Stimulated activated CD8-positive, alpha-beta memory T cell treated with anti-CD3 and anti-CD28 coated beads, Interleukin-4, amount 100 ng/mL, for 4 hours (primary cell): ENCODE measurements at regions not wholly inside any gene's neighbourhood (a gene's known extent, or its start where the extent isn't known, plus 50 kb on each side); places are given as distances from the start of the nearest gene placed in this dataset.

ENCODE experiments used
- DNase-seq, 2 donors: peaks; one replicate each; pipeline ENCODE4 v3.0.0-alpha.2; 2020; ENCODE audit warnings: low read depth in 2 of 2, low spot score in 1 of 2

- no peak for DNase-seq
These were observed 580.2 kb downstream of the MID1IP1 start for GRCh38 chrX:39381422-39381821.

GRCh38 chrX:39384996-39385395 is 583.7 kb downstream of the MID1IP1 start:
- no peak for DNase-seq

GRCh38 chrX:39388730-39389129 is 587.5 kb downstream of the MID1IP1 start:
- no peak for DNase-seq

GRCh38 chrX:39396358-39396995 is 595.2 kb downstream of the MID1IP1 start:
- no peak for DNase-seq

- DNase-seq = no peak
These were observed 596.4 kb downstream of the MID1IP1 start for GRCh38 chrX:39397561-39398199.

- no peak for DNase-seq
These were observed 597.1 kb downstream of the MID1IP1 start for GRCh38 chrX:39398215-39398962.

GRCh38 chrX:39398963-39399261 is 597.7 kb downstream of the MID1IP1 start:
- DNase-seq = no peak

- DNase-seq = no peak
These were observed 598.1 kb downstream of the MID1IP1 start for GRCh38 chrX:39399387-39399786.

GRCh38 chrX:39401483-39402110 is 600.3 kb downstream of the MID1IP1 start:
- DNase-seq = no peak

- DNase-seq = no peak
These were observed 600.9 kb downstream of the MID1IP1 start for GRCh38 chrX:39402158-39402557.

- DNase-seq = no peak
These were observed 605.5 kb downstream of the MID1IP1 start for GRCh38 chrX:39406799-39407198.

GRCh38 chrX:39409246-39409917 is 608.1 kb downstream of the MID1IP1 start:
- no peak for DNase-seq

- no peak for DNase-seq
These were observed 613.1 kb downstream of the MID1IP1 start for GRCh38 chrX:39414290-39414854.

- DNase-seq = no peak
These were observed 615.4 kb downstream of the MID1IP1 start for GRCh38 chrX:39416547-39417260.

- DNase-seq = no peak
These were observed 617.0 kb downstream of the MID1IP1 start for GRCh38 chrX:39418254-39418704.

- no peak for DNase-seq
These were observed 617.7 kb downstream of the MID1IP1 start for GRCh38 chrX:39418731-39419638.

GRCh38 chrX:39421006-39421405 is 619.7 kb downstream of the MID1IP1 start:
- DNase-seq = no peak

- DNase-seq = no peak
These were observed 624.0 kb downstream of the MID1IP1 start for GRCh38 chrX:39425124-39425806.

- no peak for DNase-seq
These were observed 624.8 kb downstream of the MID1IP1 start for GRCh38 chrX:39426101-39426500.
